ENCODE measurements at regions not wholly inside any gene's neighbourhood (a gene's known extent, or its start where the extent isn't known, plus 50 kb on each side); places are given as distances from the start of the nearest gene placed in this dataset.

DNA sequence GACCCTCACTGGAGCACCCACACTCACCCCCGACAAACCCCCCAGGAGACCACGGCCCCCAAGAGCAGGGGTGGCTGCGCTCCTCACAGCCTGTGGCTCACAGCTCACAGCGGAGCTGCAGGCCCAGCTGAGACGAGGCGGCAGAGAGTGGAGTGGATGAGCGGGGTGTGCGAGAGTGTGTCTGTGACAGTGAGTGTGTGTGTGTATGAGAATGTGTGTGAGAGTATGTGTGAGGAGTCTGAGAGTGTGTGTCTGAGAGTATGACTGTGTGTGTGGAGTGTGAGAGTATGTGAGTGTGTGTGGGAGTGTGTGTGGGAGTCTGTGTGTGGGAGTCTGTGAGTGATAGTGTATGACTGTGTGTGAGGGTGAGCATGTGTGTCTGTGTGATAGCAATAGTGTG, 55.3 kb upstream of the ID2 start:
- no peak for DNase-seq

DNA sequence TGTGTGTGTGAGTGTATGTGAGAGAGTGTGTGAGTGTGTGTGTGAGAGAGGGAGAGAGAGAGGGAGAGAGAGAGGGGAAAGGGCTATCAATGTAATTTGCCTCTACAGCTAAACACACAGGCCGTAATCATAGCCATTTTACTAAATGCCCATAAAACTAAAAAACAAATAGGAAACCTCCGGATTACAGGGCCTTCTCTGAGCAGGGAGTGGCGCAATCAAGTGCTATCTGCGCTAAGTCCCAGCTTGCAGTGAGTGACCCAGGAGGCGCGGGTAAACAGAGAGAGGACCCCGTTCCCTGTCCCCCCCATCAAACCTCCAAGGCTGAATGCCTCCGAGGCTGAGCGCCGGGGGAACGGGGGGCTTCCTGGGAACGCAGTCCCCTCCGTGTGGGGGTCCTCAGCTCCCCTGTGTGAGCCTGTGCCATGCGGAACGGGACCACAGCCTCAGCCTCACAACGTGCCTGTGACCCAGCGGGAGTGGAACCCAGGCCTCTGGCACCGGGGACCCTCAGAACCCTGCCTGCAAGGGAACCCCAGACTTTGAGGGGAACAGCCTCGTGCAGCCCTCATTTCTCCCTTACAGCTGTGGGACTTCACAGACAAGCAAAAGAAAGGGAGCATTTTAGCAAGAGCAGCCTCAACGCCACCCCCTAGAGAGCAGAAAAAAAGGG, 54.7 kb upstream of the ID2 start:
- DNase-seq = peak; percentile 92

DNA sequence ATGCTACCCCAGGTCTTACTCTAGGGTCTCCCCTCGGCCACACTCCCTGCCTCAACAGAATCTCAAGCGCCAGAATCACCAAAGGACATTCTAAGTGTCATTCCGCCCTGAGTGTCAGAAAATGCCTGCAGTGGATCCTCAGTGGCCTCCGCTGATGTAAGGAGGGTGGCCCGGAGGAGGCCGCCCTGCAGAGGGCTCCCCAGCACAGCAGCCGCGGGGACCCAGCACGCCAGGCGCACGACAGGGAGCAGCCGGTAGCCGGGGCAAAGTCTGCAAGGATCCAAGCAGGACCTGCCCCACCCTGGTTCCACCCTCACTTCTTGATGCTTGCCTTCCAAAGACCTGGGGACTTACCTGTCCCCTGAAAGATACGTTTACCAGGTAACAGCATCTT, 54.2 kb upstream of the ID2 start:
- DNase-seq = no peak

DNA sequence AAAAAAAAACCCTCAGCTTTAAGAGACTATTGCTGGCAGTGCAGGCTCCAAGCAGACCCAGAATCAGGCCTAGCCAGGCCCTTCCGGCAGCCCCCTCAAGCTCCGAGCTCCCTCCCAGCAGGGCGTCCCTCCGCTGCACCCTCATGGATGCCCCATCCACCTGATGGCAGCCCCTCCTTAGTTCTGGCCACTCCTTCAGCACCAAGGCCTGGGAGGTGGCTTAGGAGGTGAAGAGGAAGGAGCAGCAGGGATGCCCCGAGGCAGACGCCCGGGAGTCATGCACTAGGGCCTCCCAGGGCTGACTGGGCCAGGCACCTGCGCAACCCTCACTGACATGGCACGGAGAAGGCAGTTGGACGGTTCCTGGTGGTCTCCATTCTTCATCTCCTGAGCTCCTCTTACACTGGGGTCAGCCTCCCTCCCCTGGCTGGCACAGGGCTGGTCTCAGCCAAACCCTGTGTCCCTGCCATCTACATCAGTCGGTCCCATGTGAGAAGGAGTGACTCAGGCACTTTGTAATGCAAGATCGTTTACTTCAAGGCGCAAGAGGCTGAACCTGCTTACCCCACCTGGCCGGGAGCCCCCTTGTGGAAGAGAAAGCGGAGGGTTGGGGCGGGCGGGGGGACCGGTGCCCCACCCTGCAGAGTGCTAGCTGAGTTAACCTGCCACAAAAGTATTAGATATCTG, 53.5 kb upstream of the ID2 start:
- DNase-seq = no peak

DNA sequence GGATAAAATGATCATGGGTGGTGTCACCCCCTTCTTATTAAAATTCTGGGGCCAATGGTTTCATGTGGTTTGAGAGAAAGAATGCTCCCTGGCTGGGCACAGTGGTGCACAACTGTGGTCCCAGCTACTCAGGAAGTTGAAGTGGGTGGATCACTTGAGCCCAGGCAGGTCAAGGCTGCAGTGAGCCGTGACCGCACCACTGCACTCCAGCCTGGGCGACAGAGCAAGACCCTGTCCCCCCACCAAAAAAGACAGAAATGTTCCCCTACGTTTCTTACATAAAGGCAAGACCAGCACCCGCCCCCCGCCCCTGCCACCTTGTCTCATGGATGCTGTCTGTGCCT, 53.0 kb upstream of the ID2 start:
- no peak for DNase-seq

DNA sequence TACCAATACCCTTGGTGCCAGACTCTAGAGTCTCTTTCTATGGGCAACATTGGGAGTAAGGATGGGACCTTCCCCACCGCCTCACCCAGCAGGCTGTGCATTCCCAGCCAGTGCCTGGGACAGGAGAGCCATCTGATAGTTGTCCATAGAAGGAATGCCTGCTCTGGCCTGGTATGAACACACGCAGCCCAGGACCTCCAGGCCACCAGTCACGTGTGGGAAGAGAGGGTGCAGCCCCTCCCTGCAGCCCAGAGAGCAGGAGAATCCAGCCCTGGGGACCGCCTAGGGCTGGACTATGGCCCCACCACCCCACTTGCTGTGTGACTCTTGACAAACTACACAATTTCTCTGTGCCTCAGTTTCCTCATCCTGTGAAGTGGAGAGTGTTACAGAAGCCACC, 52.5 kb upstream of the ID2 start:
- DNase-seq = no peak

DNA sequence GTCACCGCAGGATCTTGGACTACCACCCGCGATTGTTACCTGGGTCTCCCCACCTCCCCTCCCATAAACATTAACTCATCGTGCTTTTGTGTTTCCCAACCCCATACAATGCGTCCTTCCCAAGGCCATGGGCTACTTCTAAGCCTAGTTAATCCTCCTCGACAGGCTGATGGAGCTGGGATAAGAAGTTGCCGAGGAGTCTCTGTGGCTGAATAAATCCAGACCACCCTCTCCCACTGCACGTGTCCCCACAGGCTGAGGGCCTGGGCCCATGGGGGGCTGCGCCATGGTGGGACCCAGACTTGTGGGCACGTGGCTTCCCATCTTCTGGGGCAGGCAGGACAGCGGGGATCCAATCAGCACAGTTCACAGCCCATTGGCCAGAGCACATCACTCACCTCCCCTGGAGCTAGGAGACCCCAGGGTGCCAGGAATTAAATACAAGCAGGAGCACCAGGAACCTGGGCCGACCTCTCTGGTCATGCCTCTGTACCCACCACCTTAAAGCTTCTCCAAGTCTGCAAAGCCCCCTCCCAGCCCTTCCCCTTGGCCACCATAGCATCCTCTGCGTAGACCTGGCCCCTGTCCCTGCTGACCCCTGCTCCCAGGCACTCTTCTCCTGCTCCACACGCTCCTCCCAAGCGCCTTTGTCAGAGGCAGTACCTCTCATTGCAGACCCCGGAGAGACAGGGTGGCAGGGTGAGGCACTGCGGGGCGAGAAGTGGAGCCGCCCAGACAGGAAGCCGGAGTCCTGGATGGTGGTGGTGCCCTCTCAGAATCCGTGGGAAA, 51.0 kb upstream of the ID2 start:
- no peak for DNase-seq

DNA sequence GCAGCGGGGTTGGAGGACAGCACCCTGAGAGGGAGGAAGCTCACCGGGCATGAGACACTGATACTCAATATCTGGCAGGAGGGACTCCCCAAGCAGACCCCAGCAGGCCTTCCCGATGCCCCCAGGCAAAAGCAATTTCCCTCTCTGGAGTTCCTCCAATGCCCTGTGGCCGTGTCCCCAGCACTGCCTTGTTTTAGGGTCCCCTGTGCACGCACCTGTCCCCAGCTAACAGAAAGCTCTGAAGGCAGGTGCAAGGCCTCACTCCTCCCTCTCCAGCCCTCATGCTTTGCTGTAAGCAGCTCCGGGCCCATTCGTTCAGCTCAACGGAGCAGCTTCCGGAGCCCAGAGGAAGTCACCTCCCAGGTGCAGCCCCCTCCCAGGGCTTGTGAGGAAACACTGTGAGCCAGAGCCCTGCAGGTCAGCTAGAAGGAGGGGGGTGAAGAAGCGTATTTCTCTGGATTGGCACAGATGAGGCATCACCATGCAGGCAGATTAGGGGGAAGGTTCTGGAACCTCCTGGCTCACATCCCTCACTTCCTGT, 50.3 kb upstream of the ID2 start:
- DNase-seq = no peak
